Mucosa of gallbladder (tissue), 1 donor: ENCODE measurements at regions not wholly inside any gene's neighbourhood (a gene's known extent, or its start where the extent isn't known, plus 50 kb on each side); places are given as distances from the start of the nearest gene placed in this dataset.

ENCODE experiments used
- DNase-seq: peaks from one replicate; pipeline ENCODE4 v3.0.0-alpha.2; 2020; ENCODE audit warnings: low spot score
- donor health status: DM: no; HTN: no; CAD: no.

GRCh38 chr20:23231561-23232218 lies 118.9 kb upstream of the NXT1 start:
- no peak for DNase-seq

GRCh38 chr20:23230766-23231385 lies 119.7 kb upstream of the NXT1 start:
- DNase-seq, result no peak

- no peak for DNase-seq
Observed at GRCh38 chr20:23229989-23230388, 120.6 kb upstream of the NXT1 start.

GRCh38 chr20:23228912-23229311 lies 121.7 kb upstream of the NXT1 start:
- peak; percentile 28 for DNase-seq

GRCh38 chr20:23227976-23228375 lies 122.6 kb upstream of the NXT1 start:
- peak; percentile 65 for DNase-seq

- no peak for DNase-seq
Observed at GRCh38 chr20:23227274-23227673, 123.3 kb upstream of the NXT1 start.

- no peak for DNase-seq
Observed at GRCh38 chr20:23226612-23227265, 123.9 kb upstream of the NXT1 start.

- peak; percentile 75 for DNase-seq
Observed at GRCh38 chr20:23225407-23226060, 125.1 kb upstream of the NXT1 start.

GRCh38 chr20:23224806-23225205 lies 125.8 kb upstream of the NXT1 start:
- DNase-seq, result no peak

- DNase-seq, result no peak
Observed at GRCh38 chr20:23223908-23224580, 126.5 kb upstream of the NXT1 start.

GRCh38 chr20:23222531-23223200 lies 127.9 kb upstream of the NXT1 start:
- no peak for DNase-seq

- DNase-seq, result no peak
Observed at GRCh38 chr20:23217023-23217422, 130.9 kb upstream of the CD93 start.

- DNase-seq, result no peak
Observed at GRCh38 chr20:23215344-23215995, 129.3 kb upstream of the CD93 start.

- no peak for DNase-seq
Observed at GRCh38 chr20:23214903-23215302, 128.8 kb upstream of the CD93 start.

- no peak for DNase-seq
Observed at GRCh38 chr20:23212464-23212995, 126.4 kb upstream of the CD93 start.

GRCh38 chr20:23212011-23212410 lies 125.9 kb upstream of the CD93 start:
- DNase-seq, result no peak

GRCh38 chr20:23211164-23211563 lies 125.0 kb upstream of the CD93 start:
- DNase-seq, result no peak

GRCh38 chr20:23207826-23208540 lies 121.9 kb upstream of the CD93 start:
- DNase-seq, result no peak

- DNase-seq, result no peak
Observed at GRCh38 chr20:23206995-23207394, 120.9 kb upstream of the CD93 start.

- no peak for DNase-seq
Observed at GRCh38 chr20:23206061-23206460, 119.9 kb upstream of the CD93 start.
